Renal pelvis (tissue), 1 donor: ENCODE measurements at regions not wholly inside any gene's neighbourhood (a gene's known extent, or its start where the extent isn't known, plus 50 kb on each side); places are given as distances from the start of the nearest gene placed in this dataset.
"Not testable (repeated sequence)": the region's sequence is repeated elsewhere in the genome, so short reads cannot be mapped to it uniquely, and the experiment has no call there.

ENCODE experiments used
- DNase-seq: peaks from one replicate; pipeline ENCODE4 v3.0.0-alpha.2; 2013

GRCh38 chr21:38041493-38041892 lies 125.2 kb upstream of the KCNJ6 start:
- no peak for DNase-seq

DNA sequence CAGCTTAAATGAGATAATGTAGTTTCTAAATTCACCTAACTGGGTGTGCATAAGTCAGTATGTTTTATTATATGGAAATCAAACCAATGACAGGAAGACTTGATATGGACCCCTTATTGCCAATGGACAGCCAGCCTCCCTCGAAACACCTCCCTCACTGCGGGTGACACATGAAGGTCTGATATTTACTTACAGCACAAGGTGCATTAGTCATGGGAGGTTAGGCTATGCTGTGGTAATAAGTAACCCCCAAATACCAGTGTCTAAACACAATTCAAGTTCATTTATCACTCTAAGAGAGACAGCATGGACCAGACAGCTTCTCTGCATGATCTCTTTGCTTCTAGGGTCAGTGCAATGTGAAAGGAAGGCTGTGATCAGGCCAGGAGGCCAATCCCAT lies 126.0 kb upstream of the KCNJ6 start:
- no peak for DNase-seq

GRCh38 chr21:38048167-38048566 lies 131.9 kb upstream of the KCNJ6 start:
- no peak for DNase-seq

GRCh38 chr21:38054334-38054733 lies 138.1 kb upstream of the KCNJ6 start:
- DNase-seq: no peak

DNA sequence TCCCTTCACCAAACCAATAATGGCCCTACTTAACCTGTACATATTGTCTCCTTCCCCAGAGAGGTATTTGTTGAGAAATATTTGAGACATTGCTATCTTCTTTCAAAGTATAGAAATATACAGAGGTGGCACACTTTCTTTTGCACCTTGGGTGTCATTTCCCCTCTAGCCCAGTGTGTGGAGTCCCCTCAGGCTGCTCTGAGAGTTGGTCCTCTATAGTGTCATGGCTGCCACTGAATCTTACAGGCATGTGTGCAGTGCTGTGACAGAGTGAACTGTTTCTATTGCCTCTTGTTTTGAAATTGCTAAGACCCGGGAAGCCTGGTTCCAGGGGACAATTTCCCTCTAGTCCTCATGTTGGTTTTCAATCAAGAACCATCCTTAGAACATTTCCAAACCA lies 140.2 kb upstream of the KCNJ6 start:
- no peak for DNase-seq

DNA sequence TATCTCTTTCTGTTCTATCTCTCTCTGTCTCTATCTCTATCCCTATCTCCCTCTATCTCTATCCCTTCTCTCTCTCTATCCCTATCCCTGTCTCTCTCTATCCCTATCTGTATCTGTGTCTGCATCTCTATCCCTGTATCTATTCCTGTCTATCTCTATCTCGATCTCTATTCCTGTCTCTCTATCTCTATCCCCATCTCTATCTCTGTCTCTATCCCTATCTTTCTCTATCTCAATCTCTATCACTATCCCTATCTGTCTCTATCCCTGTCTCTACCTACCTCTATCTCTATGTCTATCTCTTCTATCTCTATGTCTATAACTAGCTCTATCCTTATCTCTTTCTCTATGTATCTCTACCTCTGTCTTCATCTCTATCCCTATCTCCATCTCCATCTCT lies 141.4 kb upstream of the KCNJ6 start:
- DNase-seq: no peak

DNA sequence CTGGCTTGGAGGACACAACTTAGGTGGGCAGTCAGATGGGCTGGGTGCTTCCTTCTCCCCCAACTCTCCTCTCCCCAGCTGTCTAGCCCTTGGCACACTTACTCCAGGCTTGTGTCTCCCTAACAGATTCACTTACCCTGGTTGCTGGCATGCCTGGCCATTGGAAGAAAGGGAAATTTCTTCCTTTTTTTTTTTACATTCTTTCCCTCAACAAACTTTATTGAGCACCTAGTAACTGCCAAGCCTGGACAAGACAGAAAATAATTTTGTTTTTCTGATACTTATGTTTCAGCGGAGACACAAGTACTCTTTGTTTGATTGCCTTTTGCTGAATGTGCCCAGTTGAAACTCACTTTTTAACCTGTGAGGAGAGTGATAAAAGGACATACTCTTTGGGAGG lies 144.3 kb upstream of the KCNJ6 start:
- DNase-seq: no peak

- DNase-seq: no peak
Observed at GRCh38 chr21:38067086-38067739, 151.0 kb upstream of the KCNJ6 start.

DNA sequence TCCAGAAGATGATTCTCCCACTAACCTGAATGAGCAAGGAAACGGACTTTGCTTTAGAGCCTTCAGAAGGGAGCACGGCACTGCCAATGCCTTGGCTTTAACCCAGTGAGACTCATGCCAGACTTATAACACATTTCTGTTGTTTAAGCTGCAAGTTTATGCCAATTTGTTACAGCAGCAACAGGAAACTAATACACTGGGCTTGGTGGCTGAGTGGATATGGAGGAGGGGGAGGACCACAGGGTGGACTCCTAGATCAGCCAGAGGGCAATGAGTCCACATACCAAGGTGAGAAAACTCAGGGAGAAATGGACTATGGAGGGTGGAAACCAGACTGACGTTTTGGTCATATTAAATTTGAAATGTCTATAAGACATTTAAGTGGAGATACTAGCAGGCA lies 156.2 kb upstream of the KCNJ6 start:
- DNase-seq: no peak

DNA sequence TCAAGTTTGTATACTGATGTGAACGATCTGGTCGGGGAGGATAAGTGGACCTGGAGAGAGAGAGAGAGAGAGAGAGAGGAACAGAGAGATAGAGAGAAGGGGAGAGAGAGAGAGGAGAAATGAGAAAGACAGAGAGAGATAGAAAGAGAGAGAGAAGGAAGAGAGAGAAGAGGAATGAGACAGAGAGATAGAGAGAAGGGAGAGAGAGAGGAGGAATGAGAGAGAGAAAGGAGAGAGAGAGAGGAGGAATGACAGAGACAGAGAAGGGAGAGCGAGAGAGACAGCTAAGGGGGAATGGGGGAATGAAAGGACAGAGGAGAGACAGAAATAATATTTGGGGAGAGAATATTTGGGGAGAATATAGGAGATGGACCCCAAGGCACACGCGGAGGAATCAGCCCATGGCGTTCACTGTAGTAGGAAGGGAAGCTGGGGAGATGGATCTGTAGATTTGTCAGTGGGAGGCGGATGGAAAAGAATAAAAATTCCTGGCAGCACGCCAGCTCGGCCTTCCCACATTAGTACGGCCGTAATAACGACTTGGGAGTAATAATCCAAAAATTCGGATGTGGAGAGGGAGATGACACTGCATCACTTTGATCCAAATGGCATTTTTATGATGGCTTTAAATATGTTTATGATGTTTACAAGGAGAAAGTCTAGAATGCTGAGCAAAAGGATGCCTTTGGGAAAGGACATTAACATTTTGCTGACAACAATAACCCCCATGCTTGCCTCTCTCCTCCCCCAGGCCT lies 159.8 kb upstream of the KCNJ6 start:
- DNase-seq: peak; percentile 75

DNA sequence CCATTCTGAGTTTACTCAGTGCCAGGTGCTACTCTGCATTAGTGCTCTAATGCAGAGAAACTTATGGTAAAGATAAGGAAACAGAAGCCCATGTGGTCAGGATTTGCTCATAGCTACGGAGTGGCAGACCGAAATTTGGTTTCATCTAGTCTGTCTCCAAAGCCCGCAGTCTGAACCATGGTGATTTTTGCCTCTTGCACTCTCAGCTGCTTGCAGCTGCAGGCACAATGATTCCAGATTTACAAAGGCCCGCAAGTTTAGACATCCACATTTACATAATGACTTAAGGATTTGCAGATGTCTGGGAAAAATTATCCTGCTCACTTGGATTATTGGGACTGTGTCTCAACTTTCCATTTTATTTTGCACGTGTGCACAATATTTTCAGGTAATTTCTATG lies 161.3 kb upstream of the KCNJ6 start:
- DNase-seq: no peak

- DNase-seq: no peak
Observed at GRCh38 chr21:38080888-38081287, 164.6 kb upstream of the KCNJ6 start.

GRCh38 chr21:38081708-38082107 lies 165.5 kb upstream of the KCNJ6 start:
- DNase-seq: no peak

- no peak for DNase-seq
Observed at GRCh38 chr21:38082936-38083485, 166.8 kb upstream of the KCNJ6 start.

DNA sequence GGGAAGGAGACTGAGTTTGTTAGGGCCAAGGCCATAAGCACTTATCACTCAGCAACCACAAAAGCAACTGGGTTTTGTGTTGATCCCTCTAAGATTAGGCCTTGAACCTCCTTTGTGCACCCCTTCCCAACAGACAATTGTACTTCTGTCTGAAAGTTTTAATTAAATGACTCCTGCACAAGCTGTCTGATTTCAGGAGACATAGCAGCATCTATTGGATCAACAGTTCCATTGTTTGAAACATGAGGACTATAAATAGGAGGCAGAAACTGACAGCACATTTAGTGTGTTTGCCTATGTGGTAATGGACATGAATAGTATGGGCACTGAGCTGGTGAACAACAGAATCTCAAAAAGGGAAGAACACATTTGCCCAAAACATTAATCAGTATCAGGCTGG lies 167.3 kb upstream of the KCNJ6 start:
- no peak for DNase-seq

- no peak for DNase-seq
Observed at GRCh38 chr21:38086580-38086979, 170.2 kb upstream of the KCNJ15 start.

- no peak for DNase-seq
Observed at GRCh38 chr21:38088916-38089762, 167.7 kb upstream of the KCNJ15 start.

- no peak for DNase-seq
Observed at GRCh38 chr21:38089763-38090046, 167.1 kb upstream of the KCNJ15 start.

- not testable (repeated sequence) for DNase-seq
Observed at GRCh38 chr21:38091061-38091460, 165.7 kb upstream of the KCNJ15 start.

- no peak for DNase-seq
Observed at GRCh38 chr21:38092051-38092450, 164.7 kb upstream of the KCNJ15 start.

GRCh38 chr21:38095220-38095619 lies 161.6 kb upstream of the KCNJ15 start:
- no peak for DNase-seq

- DNase-seq: no peak
Observed at GRCh38 chr21:38097789-38098188, 159.0 kb upstream of the KCNJ15 start.
